ENCODE measurements at regions not wholly inside any gene's neighbourhood (a gene's known extent, or its start where the extent isn't known, plus 50 kb on each side); places are given as distances from the start of the nearest gene placed in this dataset.

DNA sequence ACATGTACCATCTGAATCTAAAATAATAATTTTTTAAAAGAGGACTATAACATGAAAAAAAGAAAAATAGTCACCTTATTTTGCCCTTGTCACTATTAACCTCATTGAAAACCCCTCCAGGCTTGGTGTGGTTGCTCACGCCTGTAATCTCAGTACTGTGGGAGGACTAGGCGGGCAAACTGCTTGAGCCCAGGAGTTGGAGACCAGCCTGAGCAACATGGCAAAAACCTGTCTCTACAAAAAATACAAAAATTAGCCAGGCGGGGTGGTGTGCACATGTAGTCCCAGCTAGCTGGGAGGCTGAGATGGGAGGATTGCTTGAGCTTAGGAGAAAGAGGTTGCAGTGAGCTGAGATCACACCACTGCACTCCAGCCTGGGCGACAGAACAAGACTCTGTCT is 126.3 kb upstream of the KRAS start:
- no peak for TF ChIP-seq POLR2A (IDR thresholded peaks at IDR 0.05)
- TF ChIP-seq, protein P1, sequence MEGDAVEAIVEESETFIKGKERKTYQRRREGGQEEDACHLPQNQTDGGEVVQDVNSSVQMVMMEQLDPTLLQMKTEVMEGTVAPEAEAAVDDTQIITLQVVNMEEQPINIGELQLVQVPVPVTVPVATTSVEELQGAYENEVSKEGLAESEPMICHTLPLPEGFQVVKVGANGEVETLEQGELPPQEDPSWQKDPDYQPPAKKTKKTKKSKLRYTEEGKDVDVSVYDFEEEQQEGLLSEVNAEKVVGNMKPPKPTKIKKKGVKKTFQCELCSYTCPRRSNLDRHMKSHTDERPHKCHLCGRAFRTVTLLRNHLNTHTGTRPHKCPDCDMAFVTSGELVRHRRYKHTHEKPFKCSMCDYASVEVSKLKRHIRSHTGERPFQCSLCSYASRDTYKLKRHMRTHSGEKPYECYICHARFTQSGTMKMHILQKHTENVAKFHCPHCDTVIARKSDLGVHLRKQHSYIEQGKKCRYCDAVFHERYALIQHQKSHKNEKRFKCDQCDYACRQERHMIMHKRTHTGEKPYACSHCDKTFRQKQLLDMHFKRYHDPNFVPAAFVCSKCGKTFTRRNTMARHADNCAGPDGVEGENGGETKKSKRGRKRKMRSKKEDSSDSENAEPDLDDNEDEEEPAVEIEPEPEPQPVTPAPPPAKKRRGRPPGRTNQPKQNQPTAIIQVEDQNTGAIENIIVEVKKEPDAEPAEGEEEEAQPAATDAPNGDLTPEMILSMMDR (IDR thresholded peaks at IDR 0.05), result no peak
